Endothelial cell of umbilical vein (primary cell): ENCODE measurements at regions not wholly inside any gene's neighbourhood (a gene's known extent, or its start where the extent isn't known, plus 50 kb on each side); places are given as distances from the start of the nearest gene placed in this dataset.

Experiments used
- BruUV-seq: library from RNA; stranded (reverse); fragments of 400-500 nt; replicated peaks from 2 replicates; lab custom pipeline; 2021; lab: Mats Ljungman, UMichigan
- CTCF ChIA-PET: fragments of 300-600, 350-600 bp; sonication (Branson Sonifier 250); formaldehyde crosslinking; loops from one replicate; lab custom pipeline; 2021; ENCODE audit warnings: antibody characterized with exemption, inconsistent platforms; lab: Charles Lee
- POLR2A ChIA-PET: fragments of 300-600, 350-600 bp; sonication (Branson Sonifier 250); formaldehyde crosslinking; loops from one replicate; lab custom pipeline; 2021; ENCODE audit warnings: antibody characterized with exemption, inconsistent platforms; lab: Charles Lee
- DNase-seq: peaks from one replicate; pipeline ENCODE4 v3.0.0-alpha.2; 2011; ENCODE audit warnings: low read depth, low spot score
- FAIRE-seq: peaks from 2 replicates; lab custom pipeline; 2011; peaks lifted over from hg19 to GRCh38; lab: Jason Lieb, UNC
- H2AFZ ChIP-seq: 2 replicates; pipeline ENCODE4 v1.6.0; 2012; ENCODE audit warnings: low read depth, low read length, control low read depth, inconsistent platforms
- H3K27ac ChIP-seq: 2 replicates; pipeline ENCODE4 v1.5.1; 2011; ENCODE audit warnings: low read depth, mild to moderate bottlenecking, control low read depth, low read length, moderate library complexity; ENCODE audit not compliant: insufficient read depth
- H3K27me3 ChIP-seq, 2 experiments: 2 replicates each; pipeline versions ENCODE4 v1.6.0 to v1.6.1; 2011; ENCODE audit warnings: low read length in 2 of 2, mixed read lengths in 1 of 2; ENCODE audit not compliant: control insufficient read depth in 2 of 2, insufficient read depth in 2 of 2
- H3K36me3 ChIP-seq, 2 experiments: 2 replicates in 1 of 2; 3 replicates in 1 of 2; pipeline ENCODE4 v1.5.1; 2011; ENCODE audit warnings: low read length in 2 of 2, mild to moderate bottlenecking in 1 of 2, moderate library complexity in 1 of 2; ENCODE audit not compliant: control insufficient read depth in 2 of 2, insufficient read depth in 2 of 2; ENCODE audit errors: extremely low read depth in 1 of 2
- H3K4me1 ChIP-seq: 3 replicates; pipeline ENCODE4 v1.5.1; 2011; ENCODE audit warnings: mild to moderate bottlenecking, low read length; ENCODE audit not compliant: control insufficient read depth, insufficient read depth; ENCODE audit errors: extremely low read depth
- H3K4me2 ChIP-seq: 2 replicates; pipeline ENCODE4 v1.6.1; 2011; ENCODE audit warnings: low read length, control low read depth, mixed read lengths; ENCODE audit not compliant: insufficient read depth
- H3K4me3 ChIP-seq, 3 experiments: fragments of 200-600 bp in 1 of 3; sonication (generic), shearing (Covaris generic) in 1 of 3; replicated peaks in 1 of 3; 2 replicates each; pipeline ENCODE4 v1.5.1; 2011 to 2016; ENCODE audit warnings: control low read depth in 3 of 3, low read length in 3 of 3, mild to moderate bottlenecking in 2 of 3, inconsistent platforms in 1 of 3, low read depth in 1 of 3, moderate library complexity in 1 of 3; ENCODE audit not compliant: insufficient read depth in 1 of 3
- H3K79me2 ChIP-seq: 2 replicates; pipeline ENCODE4 v1.6.0; 2012; ENCODE audit warnings: low read length, inconsistent platforms; ENCODE audit not compliant: control insufficient read depth, insufficient read depth
- H3K9ac ChIP-seq: replicated peaks from 2 replicates; pipeline ENCODE3; 2011; ENCODE audit warnings: low read length, control low read depth; ENCODE audit not compliant: insufficient read depth; ENCODE audit errors: extremely low read depth
- H3K9me1 ChIP-seq: replicated peaks from 3 replicates; pipeline ENCODE4 v1.6.0; 2011; ENCODE audit warnings: mild to moderate bottlenecking, low read length; ENCODE audit not compliant: control insufficient read depth, insufficient read depth; ENCODE audit errors: extremely low read depth
- H3K9me3 ChIP-seq: replicated peaks from 2 replicates; pipeline ENCODE4 v1.5.1; 2012; ENCODE audit warnings: low read length, inconsistent platforms; ENCODE audit not compliant: control insufficient read depth, insufficient read depth
- H4K20me1 ChIP-seq: replicated peaks from 2 replicates; pipeline ENCODE3; 2011; ENCODE audit warnings: mild to moderate bottlenecking, low read length; ENCODE audit not compliant: control insufficient read depth, insufficient read depth; ENCODE audit errors: extremely low read depth
- EZH2 ChIP-seq: IDR thresholded peaks from 2 replicates; pipeline ENCODE4 v1.6.1; 2012; ENCODE audit warnings: borderline replicate concordance, low read depth, mild to moderate bottlenecking, moderate library complexity, low read length, inconsistent platforms; ENCODE audit not compliant: severe bottlenecking
- FOS ChIP-seq: IDR thresholded peaks from 2 replicates; pipeline ENCODE4 v1.6.1; 2011; ENCODE audit warnings: mild to moderate bottlenecking, low read length, moderate library complexity, borderline replicate concordance; ENCODE audit not compliant: insufficient read depth
- GATA2 ChIP-seq: IDR thresholded peaks from 2 replicates; pipeline ENCODE4 v1.7.0; 2011; ENCODE audit warnings: low read depth, mild to moderate bottlenecking, moderate library complexity, mixed read lengths, low read length; ENCODE audit not compliant: insufficient read length, insufficient read depth
- JUN ChIP-seq: IDR thresholded peaks from 2 replicates; pipeline ENCODE4 v1.6.1; 2011; ENCODE audit warnings: borderline replicate concordance, low read depth; ENCODE audit not compliant: insufficient read length, insufficient read depth
- MAX ChIP-seq: IDR thresholded peaks from 2 replicates; pipeline ENCODE4 v1.6.1; 2011; ENCODE audit not compliant: insufficient read depth, insufficient read length
- MYC ChIP-seq: IDR thresholded peaks from one replicate; pipeline ENCODE4 v1.6.1; 2011; ENCODE audit warnings: mild to moderate bottlenecking, low read depth, low read length
- POLR2A ChIP-seq: IDR thresholded peaks from 2 replicates; pipeline ENCODE4 v1.6.1; 2012; ENCODE audit warnings: low read depth, mild to moderate bottlenecking, control low read depth, low read length
- POLR2AphosphoS5 ChIP-seq: IDR thresholded peaks from 2 replicates; pipeline ENCODE4 v1.6.1; 2012; ENCODE audit warnings: low read depth, mild to moderate bottlenecking, control low read depth, low read length, moderate library complexity; ENCODE audit not compliant: insufficient read depth
- dilution Hi-C: fragments of 300-500 bp; cut with MboI; formaldehyde crosslinking; loops from one replicate; pipeline ENCODE4 v1.15.0; 2019; ENCODE audit warnings: low sequenced_read_pairs; ENCODE audit not compliant: extremely low pct_ligation_motif_present
- intact Hi-C: fragments of 100-400 bp; cut with micrococcal nuclease; formaldehyde crosslinking; loops from one replicate; pipeline ENCODE4 v1.10.0; 2022
- TF ChIP-seq, protein P1 (sequence below), 2 donors: IDR thresholded peaks; 1 replicate in 1 of 2; 2 replicates in 1 of 2; pipeline ENCODE4 v1.5.1; 2011; ENCODE audit warnings: low read length in 2 of 2, mild to moderate bottlenecking in 2 of 2, moderate library complexity in 2 of 2, control low read depth in 1 of 2, inconsistent platforms in 1 of 2, low read depth in 1 of 2; ENCODE audit not compliant: insufficient read depth in 1 of 2; ENCODE audit errors: extremely low read depth in 1 of 2

GRCh38 chr4:123858465-123858864, 461.9 kb downstream of the SPRY1 start:
- no peaks in the 10 kb centered on the region for H3K27me3 ChIP-seq
- no peak overlapping the region for H3K4me2 ChIP-seq
- H3K27ac ChIP-seq, result no peak overlapping the region
- no peaks in the 10 kb centered on the region for H3K9me1 ChIP-seq
- H3K4me1 ChIP-seq, result peaks cover 20% of the 10 kb centered on the region
- dilution Hi-C loops, result no loop called here
- no peak for DNase-seq
- H2AFZ ChIP-seq, result peak overlapping the region; percentile 44
- H3K4me3 ChIP-seq, result no peak overlapping the region
- no peak overlapping the region for H3K9ac ChIP-seq
- H3K36me3 ChIP-seq, result no peaks in the 10 kb centered on the region
- no TSS peak for BruUV-seq
- ChIA-PET POLR2A (no interaction called here), CTCF (interaction anchor here (0.9 to 1.0 kb wide), 2 partner anchors 18 to 86 kb away, joined by 3 read pairs; no protein-coding TSS in a partner anchor)
- intact Hi-C loops, result no loop called here
- no peaks in the 10 kb centered on the region for H3K9me3 ChIP-seq
- no peak for FAIRE-seq
- TF ChIP-seq JUN, result no peak
- TF ChIP-seq GATA2, result no peak
- TF ChIP-seq POLR2A, result no peak
- TF ChIP-seq FOS, result no peak
- no peak for TF ChIP-seq EZH2
- no peak for TF ChIP-seq MAX
- no peak for TF ChIP-seq POLR2AphosphoS5
- TF ChIP-seq MYC, result no peak
- no peaks in the 10 kb centered on the region for H4K20me1 ChIP-seq
- H3K79me2 ChIP-seq, result no peaks in the 10 kb centered on the region

- H3K4me1 ChIP-seq, result peaks cover 6% of the 10 kb centered on the region
- H3K4me3 ChIP-seq, result no peak overlapping the region
- H4K20me1 ChIP-seq, result no peaks in the 10 kb centered on the region
- H3K9me3 ChIP-seq, result no peaks in the 10 kb centered on the region
- TF ChIP-seq POLR2A (no peak), POLR2AphosphoS5 (no peak), MYC (no peak), EZH2 (no peak), JUN (no peak), GATA2 (no peak), FOS (no peak)
- TF ChIP-seq, protein P1, sequence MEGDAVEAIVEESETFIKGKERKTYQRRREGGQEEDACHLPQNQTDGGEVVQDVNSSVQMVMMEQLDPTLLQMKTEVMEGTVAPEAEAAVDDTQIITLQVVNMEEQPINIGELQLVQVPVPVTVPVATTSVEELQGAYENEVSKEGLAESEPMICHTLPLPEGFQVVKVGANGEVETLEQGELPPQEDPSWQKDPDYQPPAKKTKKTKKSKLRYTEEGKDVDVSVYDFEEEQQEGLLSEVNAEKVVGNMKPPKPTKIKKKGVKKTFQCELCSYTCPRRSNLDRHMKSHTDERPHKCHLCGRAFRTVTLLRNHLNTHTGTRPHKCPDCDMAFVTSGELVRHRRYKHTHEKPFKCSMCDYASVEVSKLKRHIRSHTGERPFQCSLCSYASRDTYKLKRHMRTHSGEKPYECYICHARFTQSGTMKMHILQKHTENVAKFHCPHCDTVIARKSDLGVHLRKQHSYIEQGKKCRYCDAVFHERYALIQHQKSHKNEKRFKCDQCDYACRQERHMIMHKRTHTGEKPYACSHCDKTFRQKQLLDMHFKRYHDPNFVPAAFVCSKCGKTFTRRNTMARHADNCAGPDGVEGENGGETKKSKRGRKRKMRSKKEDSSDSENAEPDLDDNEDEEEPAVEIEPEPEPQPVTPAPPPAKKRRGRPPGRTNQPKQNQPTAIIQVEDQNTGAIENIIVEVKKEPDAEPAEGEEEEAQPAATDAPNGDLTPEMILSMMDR (IDR thresholded peaks at IDR 0.05; ENCODE audit: extremely low read depth in 1 of 2, insufficient read depth in 1 of 2, low read depth in 1 of 2, low read length in 2 of 2), result no peak
- intact Hi-C loops (no loop called here), dilution Hi-C loops (no loop called here)
- DNase-seq, result no peak
- no peaks in the 10 kb centered on the region for H3K27me3 ChIP-seq
- no peak overlapping the region for H3K4me2 ChIP-seq
- no peak overlapping the region for H3K27ac ChIP-seq
- no peaks in the 10 kb centered on the region for H3K9me1 ChIP-seq
- H2AFZ ChIP-seq, result no peak overlapping the region
- FAIRE-seq, result no peak
- H3K9ac ChIP-seq, result no peak overlapping the region
- POLR2A ChIA-PET, result no interaction called here
- CTCF ChIA-PET, result no interaction called here
- no peaks in the 10 kb centered on the region for H3K79me2 ChIP-seq
- no TSS peak for BruUV-seq
- no peaks in the 10 kb centered on the region for H3K36me3 ChIP-seq
Observed at GRCh38 chr4:123862812-123863211, 466.2 kb downstream of the SPRY1 start.
